Suppressor macrophage (primary cell): ENCODE measurements at regions not wholly inside any gene's neighbourhood (a gene's known extent, or its start where the extent isn't known, plus 50 kb on each side); places are given as distances from the start of the nearest gene placed in this dataset.
"Not testable (repeated sequence)": the region's sequence is repeated elsewhere in the genome, so short reads cannot be mapped to it uniquely, and the experiment has no call there.

Experiments
- DNase-seq, 4 experiments: peaks; one replicate each; pipeline ENCODE4 v3.0.0-alpha.2; 2020 to 2022

DNA sequence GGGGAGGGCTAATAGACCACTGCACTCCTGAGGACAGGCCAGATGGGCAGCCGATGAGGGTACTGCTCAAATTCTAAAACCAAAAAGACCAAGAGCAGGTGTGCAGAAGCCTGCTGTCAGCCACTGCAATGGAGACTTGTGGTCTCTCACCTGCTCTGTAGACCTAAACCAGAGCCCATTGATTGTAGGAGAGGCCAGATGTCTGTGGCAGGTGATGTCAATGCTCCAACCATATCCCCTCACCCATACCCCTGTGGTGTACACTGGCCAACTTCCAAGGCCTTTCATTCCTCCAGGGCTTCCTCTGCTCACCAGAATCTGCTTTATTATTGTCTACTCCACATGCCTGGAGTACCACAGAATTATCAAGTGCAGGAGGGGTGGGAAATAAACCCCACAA lies 116.9 kb upstream of the CHST15 start:
- DNase-seq: no peak

DNA sequence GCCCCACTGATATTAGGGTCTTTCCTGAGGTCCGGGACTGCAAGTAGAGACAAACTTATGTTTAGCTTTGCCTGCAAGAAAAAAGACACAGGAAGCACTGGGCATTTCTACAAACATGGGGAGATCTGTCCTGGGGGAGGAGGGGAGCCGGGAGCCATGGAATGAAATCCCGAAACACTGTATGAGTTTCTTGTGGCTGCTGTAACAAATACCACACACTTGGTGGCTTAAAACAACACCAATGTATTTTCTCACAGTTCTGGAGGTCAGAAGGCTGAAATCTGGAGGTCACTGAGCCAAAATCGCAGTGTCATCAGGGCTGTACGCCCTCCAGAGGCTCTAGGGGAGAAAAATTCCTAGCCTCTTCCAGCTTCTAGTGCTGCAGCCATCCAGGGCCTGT lies 114.0 kb upstream of the CHST15 start:
- DNase-seq: no peak

DNA sequence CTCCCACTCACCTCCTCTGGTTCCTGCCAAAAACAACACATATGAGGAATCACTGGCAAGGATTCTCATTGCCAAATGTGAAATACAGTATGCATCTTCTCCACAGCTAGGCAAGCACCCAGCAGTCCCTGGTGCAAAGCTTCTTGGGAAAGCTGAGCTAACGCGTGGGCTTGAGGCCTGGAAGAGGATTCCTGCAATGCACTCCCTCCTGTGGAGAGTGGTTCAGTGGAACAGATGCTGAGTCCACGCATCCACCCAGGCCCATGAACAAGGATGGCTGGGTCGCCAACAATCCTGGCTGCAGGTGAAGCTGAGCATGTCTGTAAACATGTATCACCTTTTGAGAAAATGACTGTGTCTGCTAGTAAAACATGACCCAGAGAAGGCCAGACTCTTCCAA lies 113.2 kb upstream of the CHST15 start:
- DNase-seq: no peak

DNA sequence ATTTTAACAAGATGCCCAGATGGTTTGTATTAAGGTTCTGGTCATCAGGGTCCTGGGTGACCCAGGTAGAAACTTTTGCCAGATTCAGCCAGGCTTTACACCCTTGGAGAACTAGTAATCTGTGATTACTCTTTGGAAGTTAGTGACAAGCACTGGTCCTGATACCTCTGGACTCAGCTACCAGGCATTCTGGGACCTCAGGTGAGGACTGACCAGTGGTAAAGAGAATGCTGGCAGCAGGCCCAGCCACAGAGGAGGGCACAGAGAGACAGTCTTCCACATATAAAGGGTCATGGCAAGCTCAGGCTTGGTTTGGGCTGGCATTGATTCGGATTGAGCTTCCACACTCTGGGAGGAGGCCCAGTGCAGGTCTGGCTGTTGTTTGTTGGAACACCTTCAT lies 112.0 kb upstream of the CHST15 start:
- no peak for DNase-seq

DNA sequence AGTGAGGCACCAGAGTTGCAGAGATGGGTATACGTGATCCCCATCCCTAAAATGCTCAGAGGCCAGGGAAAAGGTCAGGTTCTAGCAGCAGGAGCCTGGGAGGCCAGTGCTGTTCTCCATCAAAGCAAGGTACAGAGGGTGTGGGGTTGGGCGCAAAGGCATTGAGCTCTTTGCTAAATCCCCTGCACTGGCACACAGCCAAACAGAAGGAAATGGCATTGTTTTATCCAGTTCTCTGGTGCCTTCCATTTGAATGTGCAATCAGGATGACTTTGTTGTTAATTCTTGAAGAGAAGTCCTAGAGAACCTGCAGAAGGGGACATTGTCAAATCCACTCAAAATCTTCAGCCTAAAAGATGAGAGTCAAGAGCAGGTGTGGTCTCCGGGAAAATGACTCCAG lies 111.3 kb upstream of the CHST15 start:
- DNase-seq: no peak

DNA sequence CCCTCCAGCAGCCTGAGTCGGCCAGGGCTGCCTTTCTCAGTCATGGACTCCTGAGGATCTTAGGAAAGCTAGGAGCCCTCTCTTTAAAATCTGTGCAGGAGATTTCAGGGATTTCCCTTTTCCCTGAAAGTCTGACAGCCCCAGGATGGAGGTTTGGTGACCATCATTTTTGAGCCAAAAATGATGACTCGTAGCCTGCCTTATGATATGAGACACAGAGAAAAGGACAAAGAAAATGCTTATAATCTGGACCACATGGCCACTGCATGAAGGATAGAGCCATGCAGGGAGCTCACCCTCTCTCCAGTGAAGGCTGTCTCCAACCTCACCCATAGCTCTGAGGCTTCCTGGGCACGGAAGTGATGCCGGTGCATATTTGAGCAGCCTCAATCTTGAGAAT lies 106.6 kb upstream of the CHST15 start:
- no peak for DNase-seq

DNA sequence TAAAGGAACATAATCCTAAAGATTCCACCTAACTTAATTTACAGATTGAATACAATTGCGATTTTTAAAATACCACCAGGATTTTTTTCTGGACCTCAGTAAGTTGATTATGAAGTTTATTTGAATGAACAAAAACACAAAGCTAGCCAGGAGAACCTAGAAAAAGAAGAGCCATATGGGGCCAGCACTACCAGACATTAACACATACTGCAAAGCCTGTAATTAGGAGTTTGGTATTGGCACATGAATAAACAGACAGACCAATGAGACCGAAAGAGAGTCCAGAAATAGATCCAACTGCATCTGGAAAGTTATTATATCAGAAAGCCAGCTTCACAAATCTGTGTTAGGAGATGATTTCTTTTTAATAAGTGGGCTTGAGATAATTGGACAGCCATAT lies 105.5 kb upstream of the CHST15 start:
- no peak for DNase-seq

DNA sequence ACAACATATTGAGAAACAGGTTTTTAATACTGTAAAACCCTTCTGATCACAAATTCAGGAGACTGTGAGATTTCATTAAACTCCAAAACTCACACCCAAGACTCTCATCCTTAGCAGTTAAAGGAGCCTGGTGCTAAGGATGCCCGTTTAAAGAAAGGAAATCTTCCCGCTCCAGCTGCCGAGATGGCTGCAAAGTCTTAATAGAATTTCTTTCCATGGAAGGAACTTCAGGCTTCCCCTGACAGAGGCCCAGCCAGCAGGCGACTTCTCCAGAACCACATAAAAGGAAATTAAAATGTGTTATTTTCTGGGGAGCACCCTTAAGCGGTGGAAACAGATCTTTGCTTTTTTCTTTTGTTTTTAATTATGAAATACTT lies 104.7 kb upstream of the CHST15 start:
- no peak for DNase-seq

DNA sequence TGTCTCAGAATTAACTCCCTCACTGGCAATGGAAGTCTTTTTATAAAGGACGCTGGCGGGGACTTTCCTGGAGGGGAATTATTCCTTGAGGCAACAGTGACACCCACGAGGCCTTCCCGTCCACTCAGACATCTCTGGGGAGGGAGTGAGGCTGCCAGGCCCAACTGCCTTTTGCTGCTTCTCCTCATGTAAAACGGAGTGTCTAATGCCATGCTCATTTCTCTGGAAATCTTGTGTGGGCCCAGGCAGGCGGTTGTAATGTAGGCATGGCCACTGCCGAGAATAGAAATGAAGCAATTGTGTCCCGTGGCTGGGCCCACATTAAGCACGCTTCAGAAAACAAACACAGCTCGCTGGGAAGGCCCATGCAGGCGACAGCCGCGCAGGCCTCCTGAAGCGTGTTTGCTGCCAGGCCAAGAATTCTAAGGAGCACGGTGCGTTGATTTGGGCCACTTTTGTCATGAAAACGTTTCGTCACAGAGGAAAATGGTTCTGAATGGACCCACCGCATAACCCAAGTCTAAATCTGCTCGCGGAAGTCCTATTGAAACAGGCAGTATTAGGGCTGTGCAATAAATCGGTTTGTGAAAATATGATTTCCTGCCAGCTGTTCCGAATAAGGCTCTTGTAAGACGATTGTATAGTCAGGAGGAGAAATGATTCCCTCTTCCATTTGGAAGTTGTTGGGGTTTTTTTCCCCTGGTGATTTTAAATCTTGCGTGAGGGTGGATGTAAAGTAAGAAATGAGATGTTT lies 104.2 kb upstream of the CHST15 start:
- DNase-seq: peak in 3 of 4 experiments; percentile 31 to 47 (median 45)

DNA sequence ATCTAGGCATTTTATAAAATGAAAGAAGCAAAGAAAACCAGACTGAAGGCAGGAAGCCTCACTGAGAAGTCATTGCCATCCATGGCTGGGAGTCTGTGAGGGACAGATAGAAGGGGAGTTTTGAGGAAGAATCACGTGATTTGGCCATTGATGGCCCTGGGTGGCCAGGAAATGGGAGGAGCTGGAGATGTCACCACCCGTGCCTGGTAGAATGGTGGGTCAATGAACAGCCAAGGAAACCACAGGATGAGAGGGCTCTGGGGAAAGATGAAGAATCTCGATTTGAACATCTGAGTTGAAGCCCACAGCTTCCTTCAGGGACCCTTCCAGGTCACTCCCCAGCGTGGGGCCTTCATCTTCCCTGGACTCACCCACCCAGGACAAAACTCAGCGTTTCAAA lies 103.3 kb upstream of the CHST15 start:
- peak in 1 of 4 experiments; percentile 14 for DNase-seq

DNA sequence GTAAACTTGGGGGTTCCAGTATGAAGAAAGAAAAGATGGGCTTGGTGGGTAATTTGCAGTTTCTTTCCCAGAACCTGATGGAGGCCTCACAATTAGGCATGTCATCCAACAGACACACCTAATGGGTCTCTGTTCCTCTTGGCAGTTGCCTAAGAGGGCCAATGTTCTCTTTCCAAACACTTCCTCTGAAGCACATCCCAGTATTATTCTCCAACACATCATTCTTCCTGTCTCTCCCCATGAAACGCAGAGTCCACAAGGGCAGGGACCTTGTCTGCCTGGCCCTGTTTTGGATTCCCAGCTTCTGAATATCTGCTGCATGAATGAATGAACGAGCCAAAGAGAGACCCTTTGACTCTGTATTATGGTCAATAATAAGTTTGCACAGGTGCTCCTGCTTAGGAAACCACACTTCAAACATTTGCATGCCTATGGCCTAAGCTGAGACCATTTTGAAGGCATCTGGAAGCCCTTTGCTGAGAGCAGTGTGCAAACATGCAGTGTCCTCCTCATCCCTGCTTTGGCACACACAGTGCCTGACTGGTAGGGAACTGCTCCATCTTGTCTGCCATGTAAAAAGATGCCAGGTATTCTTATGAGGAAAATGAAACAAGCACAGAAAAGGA lies 100.9 kb upstream of the CHST15 start:
- peak in 1 of 4 experiments; percentile 32 for DNase-seq

DNA sequence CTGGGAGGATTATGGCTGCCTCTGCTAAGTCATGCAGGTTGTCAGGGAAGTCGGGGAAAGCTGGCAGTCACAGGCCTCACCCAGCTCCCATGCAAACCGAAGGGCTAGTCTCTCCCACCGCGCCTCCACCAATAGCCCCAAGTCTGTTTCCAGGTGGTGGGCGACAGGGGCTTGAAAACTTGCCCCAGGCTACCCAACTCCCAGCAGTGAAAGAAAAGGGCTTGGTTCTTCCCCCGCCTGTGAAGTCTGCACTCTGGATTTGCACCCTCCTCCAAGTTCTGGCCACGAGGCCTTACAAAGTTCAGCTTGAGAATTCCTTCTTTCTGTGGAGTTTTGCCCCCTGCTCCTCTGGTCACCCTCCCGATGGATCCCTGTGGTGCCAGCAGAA lies 99.9 kb upstream of the CHST15 start:
- DNase-seq: no peak

DNA sequence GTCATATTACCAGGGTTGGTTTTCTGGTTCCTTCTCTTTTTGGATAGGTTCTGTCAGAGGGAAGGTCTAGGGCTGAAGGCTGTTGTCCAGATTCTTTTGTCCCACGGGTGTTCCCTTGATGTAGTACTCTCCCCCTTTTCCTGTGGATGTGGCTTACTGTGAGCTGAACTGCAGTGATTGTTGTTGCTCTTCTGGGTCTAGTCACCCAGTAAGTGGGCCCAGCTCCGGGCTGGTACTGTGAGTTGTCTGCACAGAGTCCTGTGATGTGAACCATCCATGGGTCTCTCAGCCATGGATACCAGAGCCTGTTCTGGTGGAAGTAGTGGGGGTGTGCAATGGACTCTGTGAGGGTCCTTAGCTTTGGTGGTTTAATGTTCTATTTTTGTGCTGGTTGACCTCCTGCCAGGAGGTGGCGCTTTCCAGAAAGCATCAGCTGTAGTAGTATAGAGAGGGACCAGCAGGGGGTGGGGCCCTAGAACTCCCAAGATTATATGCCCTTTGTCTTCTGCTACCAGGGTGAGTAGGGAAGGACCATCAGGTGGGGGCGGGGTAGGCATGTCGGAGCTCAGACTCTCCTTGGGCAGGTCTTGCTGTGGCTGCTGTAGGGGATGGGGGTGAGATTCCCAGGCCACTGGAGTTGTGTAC lies 99.4 kb upstream of the CHST15 start:
- DNase-seq: not testable (repeated sequence)

DNA sequence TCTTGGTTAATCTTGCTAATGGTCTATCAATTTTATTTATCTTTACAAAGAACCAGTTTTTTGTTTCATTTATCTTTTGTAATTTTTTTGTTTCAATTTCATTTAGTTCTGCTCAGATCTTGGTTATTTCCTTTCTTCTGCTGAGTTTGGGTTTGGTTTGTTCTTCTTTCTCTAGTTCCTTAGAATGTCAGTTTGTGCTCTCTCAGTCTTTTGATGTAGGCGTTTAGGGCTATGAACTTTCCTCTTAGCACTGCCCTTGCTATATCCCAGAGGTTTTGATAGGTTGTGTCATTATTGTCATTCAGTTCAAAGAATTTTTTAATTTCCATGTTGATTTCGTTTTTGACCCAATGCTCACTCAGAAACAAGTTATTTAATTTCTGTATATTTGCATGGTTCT lies 97.1 kb upstream of the CHST15 start:
- DNase-seq: peak in 3 of 4 experiments; percentile 41 to 59 (median 54)

DNA sequence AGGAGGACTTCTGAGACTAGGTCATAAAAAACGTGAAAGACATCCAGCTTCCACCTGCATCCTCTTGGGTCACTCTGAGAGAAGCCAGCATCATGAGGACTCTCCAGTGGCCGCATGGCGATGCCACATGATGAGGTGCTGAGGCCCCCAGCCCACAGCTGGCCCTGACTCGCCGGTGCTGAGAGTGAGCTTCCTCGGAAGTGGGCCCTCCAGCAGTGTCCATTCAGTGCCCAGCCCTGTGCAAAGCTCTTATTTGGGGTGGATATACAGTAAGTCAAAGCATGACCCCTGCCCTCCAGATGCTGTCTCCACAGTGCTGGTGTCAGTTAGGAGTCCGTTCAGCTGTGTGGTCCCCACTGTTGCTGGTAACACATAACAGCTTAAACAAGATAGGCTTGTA lies 93.6 kb upstream of the CHST15 start:
- DNase-seq: no peak

DNA sequence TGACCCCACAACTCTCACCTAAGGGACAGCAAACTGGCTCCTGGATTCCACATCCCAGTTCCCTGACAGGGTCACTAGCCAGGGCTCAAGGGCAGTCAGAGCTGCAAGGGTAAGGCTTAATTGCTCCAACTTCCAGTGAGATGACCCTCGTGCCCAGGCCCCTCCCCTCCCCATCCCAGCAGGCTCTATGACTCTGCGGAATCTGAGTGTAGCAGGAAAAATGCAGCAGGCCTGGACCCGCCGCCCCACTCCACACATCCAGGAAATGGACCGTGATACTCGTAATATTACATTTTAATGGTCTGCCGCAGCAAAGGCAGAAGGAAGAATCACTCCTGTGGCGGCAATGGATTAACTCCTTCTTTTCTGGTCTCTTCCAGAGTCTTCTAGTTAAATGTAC lies 91.7 kb upstream of the CHST15 start:
- no peak for DNase-seq

DNA sequence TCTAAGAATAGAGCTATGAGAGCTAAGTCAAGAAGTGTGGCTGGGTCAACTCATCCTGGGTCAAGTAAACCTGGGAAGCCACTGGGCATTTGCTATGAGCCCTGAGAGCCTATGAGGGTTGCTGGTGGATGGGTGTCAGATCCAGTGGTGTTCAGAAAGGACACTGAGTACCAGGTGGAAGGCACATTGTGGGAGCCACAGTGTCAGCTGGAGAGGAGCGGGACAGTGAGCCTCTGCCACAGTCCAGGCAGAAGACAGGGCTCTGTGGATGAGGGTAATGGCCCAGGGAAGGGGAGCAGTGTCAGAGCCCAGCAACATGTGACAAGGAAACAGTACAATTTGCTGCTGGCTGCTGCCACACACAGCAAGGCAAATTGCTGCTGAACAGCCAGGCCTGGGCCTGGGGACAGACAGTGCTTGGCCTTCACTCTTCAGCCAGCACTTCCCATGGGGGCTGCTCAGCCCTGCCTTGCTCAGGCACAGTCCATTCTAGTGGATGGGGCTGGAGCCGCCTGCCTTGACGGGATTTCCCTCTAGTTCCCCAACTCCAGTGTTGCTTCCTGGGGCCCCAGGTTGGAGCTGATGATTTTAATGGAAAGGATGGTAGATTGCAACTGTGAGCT lies 90.9 kb upstream of the CHST15 start:
- no peak for DNase-seq

DNA sequence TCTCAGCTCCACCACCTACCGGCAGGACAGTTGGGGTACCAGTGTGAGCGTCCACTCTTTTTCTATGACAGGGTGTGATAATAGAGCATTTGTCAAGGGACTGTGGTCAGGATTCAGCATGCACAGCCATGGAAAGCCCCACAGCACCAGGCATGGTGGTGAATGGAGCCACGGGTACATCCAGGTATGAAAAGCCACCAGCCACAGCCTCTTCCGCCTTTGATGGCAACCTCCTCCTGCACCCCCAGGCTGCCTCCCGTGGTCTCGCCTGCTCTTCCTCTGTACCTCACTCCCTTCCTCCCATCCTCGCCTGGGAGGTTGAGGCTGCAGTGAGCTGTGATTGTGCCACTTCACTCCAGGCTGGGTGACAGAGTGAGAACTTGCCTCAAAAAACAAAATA lies 90.2 kb upstream of the CHST15 start:
- no peak for DNase-seq

DNA sequence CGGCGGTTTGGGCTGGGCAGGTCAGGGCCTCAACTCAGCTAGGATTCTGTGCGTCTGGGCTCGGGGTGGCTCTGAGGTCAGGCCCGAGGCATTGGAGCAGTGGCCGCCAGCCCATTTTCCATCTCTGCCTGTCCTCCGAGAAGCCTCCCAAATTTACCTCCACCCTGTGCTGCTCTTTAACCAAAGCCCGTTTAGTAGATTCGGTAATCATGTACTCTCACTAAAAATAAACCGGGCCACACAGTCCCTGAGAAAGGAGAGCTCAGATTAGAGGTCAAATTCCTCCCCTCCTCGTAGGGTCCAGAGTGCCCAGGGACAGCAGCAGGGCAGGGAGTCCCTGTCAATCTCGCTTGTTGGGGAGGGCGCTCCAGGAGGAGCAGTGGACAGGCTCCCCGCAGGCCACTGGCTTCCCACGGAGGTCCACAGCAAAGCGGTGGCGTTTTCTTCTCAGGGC lies 88.7 kb upstream of the CHST15 start:
- no peak for DNase-seq

DNA sequence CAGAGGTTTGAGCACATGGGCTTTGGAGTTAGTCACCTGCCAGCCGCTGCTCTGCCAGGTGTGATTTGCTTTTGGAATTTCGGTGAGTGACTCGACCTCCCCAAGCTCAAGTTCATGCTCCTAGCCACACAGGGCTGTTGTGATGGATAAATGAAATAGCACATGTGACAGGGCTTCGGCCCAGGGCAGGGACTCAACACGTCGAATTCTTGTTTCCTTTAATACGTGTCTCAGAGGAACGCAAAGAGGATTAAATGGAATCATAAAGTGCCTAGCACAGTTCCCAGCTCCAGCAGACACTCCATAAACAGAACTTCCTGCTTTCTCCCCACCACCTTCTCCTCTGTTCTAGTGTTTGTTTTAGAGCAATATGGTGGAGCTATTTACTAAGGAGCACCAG lies 88.3 kb upstream of the CHST15 start:
- DNase-seq: no peak

DNA sequence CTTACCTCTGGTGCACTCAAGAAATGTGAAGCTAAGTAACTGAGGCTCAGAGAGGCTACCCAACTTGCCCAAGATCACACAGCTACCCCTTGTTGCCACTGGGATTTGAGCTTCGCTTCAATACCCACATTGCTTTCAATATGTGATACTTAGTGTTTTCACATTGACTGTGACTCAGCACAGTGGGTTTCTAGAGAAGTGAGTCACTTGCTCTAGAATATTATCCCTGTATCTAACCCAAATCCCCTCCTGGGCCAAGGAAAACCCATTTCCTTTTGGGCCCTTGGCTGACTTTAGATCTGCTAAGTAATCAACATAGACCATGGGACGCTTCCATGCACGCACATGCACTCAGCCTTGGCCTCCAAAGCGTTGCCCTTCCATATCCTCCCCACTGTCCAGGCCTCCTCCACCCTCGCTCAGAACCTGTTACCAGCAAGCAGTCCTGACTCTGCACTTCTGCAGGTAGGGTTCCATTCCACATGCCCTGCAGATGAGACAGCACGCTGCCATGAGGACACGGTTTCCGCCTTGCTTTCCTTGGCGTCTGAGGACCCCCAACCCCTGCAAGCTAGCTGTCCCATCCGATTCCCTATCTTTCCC lies 87.7 kb upstream of the CHST15 start:
- DNase-seq: no peak

DNA sequence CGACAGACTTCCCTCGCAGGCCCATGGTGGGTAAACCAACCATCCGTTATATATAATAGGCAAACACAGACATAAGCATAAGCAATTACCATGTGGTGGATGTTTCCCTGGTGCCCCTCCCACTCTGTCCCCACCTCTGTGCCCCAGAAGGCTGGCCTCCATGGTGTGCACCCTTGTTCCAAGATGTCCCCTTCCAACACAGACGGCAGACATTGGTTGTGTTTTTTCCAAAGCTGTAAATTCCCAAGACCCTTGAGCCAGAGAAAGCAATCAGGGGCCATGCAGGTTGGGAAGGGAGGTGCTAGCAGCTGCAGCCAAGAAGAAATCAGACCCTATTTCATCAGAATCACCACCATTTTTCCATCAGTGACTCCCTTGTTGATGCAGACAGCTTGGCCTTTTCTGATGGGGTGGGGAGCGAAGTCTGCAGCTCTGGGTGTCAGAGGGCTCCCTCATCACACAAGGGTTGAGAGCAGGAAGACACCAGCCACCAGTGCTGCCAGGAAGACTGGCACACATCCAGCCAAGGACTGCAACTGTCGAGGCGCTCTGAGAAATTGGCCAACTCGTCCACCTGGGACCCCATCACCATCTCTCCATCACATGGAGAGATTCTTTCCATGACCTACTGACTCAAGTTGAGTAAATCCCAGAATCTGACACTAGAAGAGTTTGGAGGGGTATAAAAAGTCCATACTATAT lies 86.8 kb upstream of the CHST15 start:
- DNase-seq: no peak
